ENCODE measurements at regions not wholly inside any gene's neighbourhood (a gene's known extent, or its start where the extent isn't known, plus 50 kb on each side); places are given as distances from the start of the nearest gene placed in this dataset.

DNA sequence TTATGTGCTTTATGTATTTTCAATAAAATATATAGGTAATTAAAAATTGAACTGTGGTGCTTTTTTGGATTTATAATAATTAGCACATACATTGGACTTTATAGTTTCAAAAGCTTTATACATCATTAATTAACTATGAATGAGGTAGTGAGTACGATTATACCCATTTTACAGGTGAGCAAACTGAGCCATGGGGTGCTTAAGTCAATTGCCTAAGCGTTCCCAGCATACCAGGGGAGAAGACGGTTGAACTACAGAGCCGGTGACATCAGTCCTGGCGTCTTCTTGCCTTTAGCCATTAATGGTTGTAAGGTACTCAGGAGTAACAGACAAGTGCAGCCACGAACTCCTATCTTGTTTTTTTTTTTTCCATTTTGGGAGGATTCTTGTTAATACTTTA is 172.8 kb downstream of the GATA3 start:
- POLR2A ChIA-PET: no interaction called here

DNA sequence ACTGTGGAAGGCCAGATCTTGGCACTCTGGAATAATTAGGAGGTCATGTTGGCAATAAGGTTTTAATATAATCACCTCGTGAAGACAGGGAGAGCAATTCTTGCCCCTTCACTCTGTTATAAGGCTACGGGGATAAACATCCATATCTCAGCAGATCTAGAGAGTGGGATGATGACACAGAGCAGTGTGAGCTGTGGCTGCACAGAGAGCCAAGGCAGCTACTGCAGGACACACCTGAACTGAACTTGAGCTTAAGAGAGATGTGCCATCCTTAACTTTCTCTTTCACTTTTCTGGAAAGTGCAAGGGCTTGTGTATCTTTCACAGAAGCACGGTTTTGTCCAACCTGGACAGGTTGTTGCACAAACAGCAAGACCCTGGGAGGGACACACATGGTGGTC is 174.7 kb downstream of the GATA3 start:
- TF ChIP-seq CTCF (IDR thresholded peaks at IDR 0.05): no peak
- no peaks in the 10 kb centered on the region for H3K9me3 ChIP-seq (ENCODE audit: control insufficient read depth in 1 of 2, insufficient read depth in 1 of 2, low read length in 2 of 2)
- H3K4me1 ChIP-seq (ENCODE audit: insufficient read depth, low read length): peaks cover 12% of the 10 kb centered on the region
- Mint-ChIP-seq H3K27me3 (no peaks in the 10 kb centered on the region), H3K4me1 (ENCODE audit: low read depth) (peaks cover 28% of the 10 kb centered on the region), H3K27ac (no peak overlapping the region), H3K9me3 (no peaks in the 10 kb centered on the region), H3K36me3 (ENCODE audit: low read depth) (no peaks in the 10 kb centered on the region), H3K4me3 (no peak overlapping the region)
- no peaks in the 10 kb centered on the region for H3K36me3 ChIP-seq (ENCODE audit: insufficient read depth, low read length)
- ATAC-seq (ENCODE audit: poor library complexity) (no peak), DNase-seq (peak in 1 of 14 experiments; percentile 32)
- intact Hi-C loops (cut with DNase I, micrococcal nuclease): no loop called here
- no peaks in the 10 kb centered on the region for H3K27me3 ChIP-seq (ENCODE audit: control insufficient read depth in 1 of 2, insufficient read depth in 2 of 2, low read length in 2 of 2)
- ChIA-PET POLR2A (interaction anchor here (1.4 kb wide), 1 partner anchor 46 kb away, joined by 4 read pairs; no protein-coding TSS in a partner anchor), CTCF (no interaction called here)
- no peak overlapping the region for H3K27ac ChIP-seq (ENCODE audit: low read depth in 1 of 2, low read length in 2 of 2)
- H3K4me3 ChIP-seq (ENCODE audit: low read length): no peak overlapping the region

More for the DNA sequence above, 172.8 kb downstream of the GATA3 start:
- CTCF ChIA-PET: no interaction called here
- Histone ChIP-seq H3K4me1 (ENCODE audit: insufficient read depth, low read length) (peaks cover 12% of the 10 kb centered on the region), H3K27ac (ENCODE audit: low read depth in 1 of 2, low read length in 2 of 2) (no peak overlapping the region), H3K36me3 (ENCODE audit: insufficient read depth, low read length) (no peaks in the 10 kb centered on the region), H3K9me3 (ENCODE audit: control insufficient read depth in 1 of 2, insufficient read depth in 1 of 2, low read length in 2 of 2) (no peaks in the 10 kb centered on the region), H3K27me3 (ENCODE audit: control insufficient read depth in 1 of 2, insufficient read depth in 2 of 2, low read length in 2 of 2) (no peaks in the 10 kb centered on the region), H3K4me3 (ENCODE audit: low read length) (no peak overlapping the region)
- intact Hi-C loops (cut with DNase I, micrococcal nuclease): no loop called here
- no peaks in the 10 kb centered on the region for H3K27me3 Mint-ChIP-seq
- H3K9me3 Mint-ChIP-seq: no peaks in the 10 kb centered on the region
- TF ChIP-seq CTCF (IDR thresholded peaks at IDR 0.05): no peak
- no peak overlapping the region for H3K27ac Mint-ChIP-seq
- no peak for DNase-seq
- no peak overlapping the region for H3K4me3 Mint-ChIP-seq
- no peaks in the 10 kb centered on the region for H3K36me3 Mint-ChIP-seq (ENCODE audit: low read depth)
- no peak for ATAC-seq (ENCODE audit: poor library complexity)
- H3K4me1 Mint-ChIP-seq (ENCODE audit: low read depth): peaks cover 28% of the 10 kb centered on the region

DNA sequence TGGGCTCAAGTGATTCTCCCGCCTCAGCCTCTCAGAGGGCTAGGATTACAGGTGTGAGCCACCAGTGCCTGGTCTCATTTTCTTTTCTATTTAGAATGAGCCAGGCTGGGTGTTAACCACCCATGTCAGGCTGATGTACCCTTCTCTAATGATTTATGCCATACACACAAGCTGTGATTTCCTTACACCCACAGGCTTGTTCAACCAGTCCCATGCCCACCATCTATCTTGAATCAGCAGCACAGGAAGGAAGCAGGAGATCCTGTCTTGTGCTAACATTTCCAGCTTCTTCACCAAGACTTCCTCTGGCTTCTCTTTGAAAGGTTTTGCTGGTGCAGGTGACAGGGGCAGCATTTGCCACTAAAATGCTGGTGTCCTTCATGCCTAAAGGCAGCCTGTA is 176.4 kb downstream of the GATA3 start:
- Histone ChIP-seq H3K4me1 (ENCODE audit: insufficient read depth, low read length) (peaks cover 12% of the 10 kb centered on the region), H3K4me3 (ENCODE audit: low read length) (no peak overlapping the region), H3K9me3 (ENCODE audit: control insufficient read depth in 1 of 2, insufficient read depth in 1 of 2, low read length in 2 of 2) (no peaks in the 10 kb centered on the region), H3K27ac (ENCODE audit: low read depth in 1 of 2, low read length in 2 of 2) (no peak overlapping the region), H3K27me3 (ENCODE audit: control insufficient read depth in 1 of 2, insufficient read depth in 2 of 2, low read length in 2 of 2) (no peaks in the 10 kb centered on the region), H3K36me3 (ENCODE audit: insufficient read depth, low read length) (no peaks in the 10 kb centered on the region)
- DNase-seq (no peak), ATAC-seq (ENCODE audit: poor library complexity) (no peak)
- no peak overlapping the region for H3K27ac Mint-ChIP-seq
- H3K4me1 Mint-ChIP-seq (ENCODE audit: low read depth): peaks cover 28% of the 10 kb centered on the region
- TF ChIP-seq CTCF (IDR thresholded peaks at IDR 0.05): no peak
- ChIA-PET CTCF (interaction anchor here (2.2 kb wide), 1 partner anchor 13 kb away, joined by 6 read pairs; no protein-coding TSS in a partner anchor), POLR2A (interaction anchor here (0.9 to 1.0 kb wide), 2 partner anchors 8 to 14 kb away, joined by 3 to 4 read pairs; no protein-coding TSS in a partner anchor)
- no peaks in the 10 kb centered on the region for H3K9me3 Mint-ChIP-seq
- H3K36me3 Mint-ChIP-seq (ENCODE audit: low read depth): no peaks in the 10 kb centered on the region
- H3K4me3 Mint-ChIP-seq: no peak overlapping the region
- no peaks in the 10 kb centered on the region for H3K27me3 Mint-ChIP-seq
- intact Hi-C loops (cut with DNase I, micrococcal nuclease): no loop called here

Data from CD4-positive, alpha-beta T cell (primary cell).